SK-N-SH treated with all-trans-retinoic acid at 6 μM for 48 hours (cell line): ENCODE measurements at regions not wholly inside any gene's neighbourhood (a gene's known extent, or its start where the extent isn't known, plus 50 kb on each side); places are given as distances from the start of the nearest gene placed in this dataset.

Experiments used
- ARNTL ChIP-seq: fragments of 450-650 bp; formaldehyde crosslinking; IDR thresholded peaks from 2 replicates; pipeline ENCODE4 v1.5.0; 2020; ENCODE audit warnings: low read depth, mild to moderate bottlenecking, moderate library complexity, borderline replicate concordance
- CSDC2 ChIP-seq: fragments of 250-450 bp; sonication (Bioruptor Pico); IDR thresholded peaks from 2 replicates; pipeline ENCODE4 v1.5.0; 2020; ENCODE audit warnings: mild to moderate bottlenecking, moderate library complexity
- ESRRG ChIP-seq: fragments of 250-450 bp; sonication (Bioruptor Pico); IDR thresholded peaks from 2 replicates; pipeline ENCODE4 v1.6.1; 2021; ENCODE audit warnings: mild to moderate bottlenecking
- GLIS3 ChIP-seq: fragments of 250-450 bp; sonication (Bioruptor Pico); IDR thresholded peaks from 2 replicates; pipeline ENCODE4 v1.5.0; 2020; ENCODE audit warnings: mild to moderate bottlenecking, moderate library complexity
- ISL1 ChIP-seq: fragments of 250-450 bp; sonication (Bioruptor Pico); IDR thresholded peaks from 2 replicates; pipeline ENCODE4 v2.1.2; 2022; ENCODE audit warnings: mild to moderate bottlenecking, moderate library complexity
- OSR1 ChIP-seq: fragments of 250-450 bp; sonication (Bioruptor Pico); IDR thresholded peaks from 2 replicates; pipeline ENCODE4 v1.8.0; 2022; ENCODE audit warnings: moderate library complexity, mild to moderate bottlenecking, inconsistent platforms
- PPARA ChIP-seq: fragments of 250-450 bp; sonication (Bioruptor Pico); IDR thresholded peaks from 2 replicates; pipeline ENCODE4 v1.5.0; 2020; ENCODE audit warnings: mild to moderate bottlenecking, borderline replicate concordance
- RARB ChIP-seq: fragments of 250-450 bp; sonication (Bioruptor Pico); IDR thresholded peaks from 2 replicates; pipeline ENCODE4 v1.8.0; 2021; ENCODE audit warnings: mild to moderate bottlenecking, moderate library complexity
- SNAI2 ChIP-seq: fragments of 250-450 bp; sonication (Bioruptor Pico); IDR thresholded peaks from 2 replicates; pipeline ENCODE4 v1.5.0; 2020; ENCODE audit warnings: mild to moderate bottlenecking, moderate library complexity
- TOX ChIP-seq: fragments of 250-450 bp; sonication (Bioruptor Pico); IDR thresholded peaks from 2 replicates; pipeline ENCODE4 v1.8.0; 2021; ENCODE audit warnings: mild to moderate bottlenecking, moderate library complexity, borderline replicate concordance
- ZFP30 ChIP-seq: fragments of 450-650 bp; formaldehyde crosslinking; IDR thresholded peaks from 2 replicates; pipeline ENCODE4 v1.5.0; 2022; ENCODE audit warnings: mild to moderate bottlenecking, moderate library complexity
- TF ChIP-seq, protein P1 (sequence below): fragments of 250-450 bp; sonication (Bioruptor Pico); IDR thresholded peaks from 2 replicates; pipeline ENCODE4 v1.8.0; 2020; ENCODE audit warnings: mild to moderate bottlenecking, moderate library complexity, borderline replicate concordance
- TF ChIP-seq, protein P2 (sequence below): fragments of 250-450 bp; sonication (Bioruptor Pico); IDR thresholded peaks from 2 replicates; pipeline ENCODE4 v1.5.1; 2020; ENCODE audit warnings: low read depth, mild to moderate bottlenecking, moderate library complexity

DNA sequence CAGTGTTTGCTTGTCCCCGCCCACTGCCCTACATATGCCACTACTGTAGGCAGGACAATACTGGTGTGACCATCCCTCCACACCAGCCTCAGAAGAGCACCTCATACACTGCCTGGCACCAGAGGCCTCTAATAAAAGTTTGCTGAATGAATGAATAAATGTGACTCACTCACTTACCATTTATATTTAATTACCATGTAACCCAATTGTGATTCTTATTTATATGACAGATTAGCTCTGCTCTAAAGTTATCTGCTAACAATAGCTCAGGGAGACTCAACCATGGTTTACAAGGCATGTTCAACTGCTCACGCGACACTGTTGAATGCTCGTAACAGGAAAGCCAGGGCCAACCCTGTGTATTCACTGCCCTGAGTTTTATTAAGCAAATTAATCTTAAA is 66.0 kb upstream of the DOCK9 start:
- TF ChIP-seq CSDC2 (CRISPR knock-in tag) (no peak), TOX (CRISPR knock-in tag) (no peak), RARB (CRISPR knock-in tag) (no peak), SNAI2 (CRISPR knock-in tag) (no peak), ARNTL (CRISPR knock-in tag) (no peak), ZFP30 (CRISPR knock-in tag) (no peak), ISL1 (CRISPR knock-in tag) (peak; percentile 59), PPARA (CRISPR knock-in tag) (no peak), ESRRG (no peak), OSR1 (CRISPR knock-in tag) (no peak), GLIS3 (CRISPR knock-in tag) (no peak)
- TF ChIP-seq, protein P1, sequence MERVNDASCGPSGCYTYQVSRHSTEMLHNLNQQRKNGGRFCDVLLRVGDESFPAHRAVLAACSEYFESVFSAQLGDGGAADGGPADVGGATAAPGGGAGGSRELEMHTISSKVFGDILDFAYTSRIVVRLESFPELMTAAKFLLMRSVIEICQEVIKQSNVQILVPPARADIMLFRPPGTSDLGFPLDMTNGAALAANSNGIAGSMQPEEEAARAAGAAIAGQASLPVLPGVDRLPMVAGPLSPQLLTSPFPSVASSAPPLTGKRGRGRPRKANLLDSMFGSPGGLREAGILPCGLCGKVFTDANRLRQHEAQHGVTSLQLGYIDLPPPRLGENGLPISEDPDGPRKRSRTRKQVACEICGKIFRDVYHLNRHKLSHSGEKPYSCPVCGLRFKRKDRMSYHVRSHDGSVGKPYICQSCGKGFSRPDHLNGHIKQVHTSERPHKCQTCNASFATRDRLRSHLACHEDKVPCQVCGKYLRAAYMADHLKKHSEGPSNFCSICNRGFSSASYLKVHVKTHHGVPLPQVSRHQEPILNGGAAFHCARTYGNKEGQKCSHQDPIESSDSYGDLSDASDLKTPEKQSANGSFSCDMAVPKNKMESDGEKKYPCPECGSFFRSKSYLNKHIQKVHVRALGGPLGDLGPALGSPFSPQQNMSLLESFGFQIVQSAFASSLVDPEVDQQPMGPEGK (CRISPR knock-in tag): no peak
- TF ChIP-seq, protein P2, sequence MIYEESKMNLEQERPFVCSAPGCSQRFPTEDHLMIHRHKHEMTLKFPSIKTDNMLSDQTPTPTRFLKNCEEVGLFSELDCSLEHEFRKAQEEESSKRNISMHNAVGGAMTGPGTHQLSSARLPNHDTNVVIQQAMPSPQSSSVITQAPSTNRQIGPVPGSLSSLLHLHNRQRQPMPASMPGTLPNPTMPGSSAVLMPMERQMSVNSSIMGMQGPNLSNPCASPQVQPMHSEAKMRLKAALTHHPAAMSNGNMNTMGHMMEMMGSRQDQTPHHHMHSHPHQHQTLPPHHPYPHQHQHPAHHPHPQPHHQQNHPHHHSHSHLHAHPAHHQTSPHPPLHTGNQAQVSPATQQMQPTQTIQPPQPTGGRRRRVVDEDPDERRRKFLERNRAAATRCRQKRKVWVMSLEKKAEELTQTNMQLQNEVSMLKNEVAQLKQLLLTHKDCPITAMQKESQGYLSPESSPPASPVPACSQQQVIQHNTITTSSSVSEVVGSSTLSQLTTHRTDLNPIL (CRISPR knock-in tag): no peak
